Endodermal cell (in vitro differentiated cells): ENCODE measurements at regions not wholly inside any gene's neighbourhood (a gene's known extent, or its start where the extent isn't known, plus 50 kb on each side); places are given as distances from the start of the nearest gene placed in this dataset.

Experiments
- DNase-seq: peaks from one replicate; pipeline ENCODE4 v3.0.0-alpha.2; 2017
- H3K27ac ChIP-seq: 2 replicates; pipeline ENCODE4 v1.5.1; 2013; ENCODE audit warnings: mild to moderate bottlenecking, low read depth, low read length, moderate library complexity
- H3K27me3 ChIP-seq: 2 replicates; pipeline ENCODE4 v1.6.1; 2013; ENCODE audit warnings: mild to moderate bottlenecking, low read length, moderate library complexity; ENCODE audit not compliant: insufficient read depth, control insufficient read depth, poor library complexity, severe bottlenecking
- H3K36me3 ChIP-seq: 2 replicates; pipeline ENCODE4 v1.7.0; 2013; ENCODE audit warnings: mild to moderate bottlenecking, low read length, moderate library complexity; ENCODE audit not compliant: control insufficient read depth, insufficient read depth
- H3K4me1 ChIP-seq: one replicate; pipeline ENCODE4 v1.7.0; 2013; ENCODE audit warnings: low read length; ENCODE audit not compliant: control insufficient read depth, insufficient read depth
- H3K4me3 ChIP-seq: 2 replicates; pipeline ENCODE4 v1.5.1; 2013; ENCODE audit warnings: mild to moderate bottlenecking, low read length, moderate library complexity
- H3K9ac ChIP-seq: 2 replicates; pipeline ENCODE4 v1.6.1; 2013; ENCODE audit warnings: mild to moderate bottlenecking, low read length, moderate library complexity; ENCODE audit not compliant: poor library complexity, severe bottlenecking; ENCODE audit errors: extremely low read depth
- H3K9me3 ChIP-seq: 2 replicates; pipeline ENCODE4 v1.6.1; 2013; ENCODE audit warnings: mild to moderate bottlenecking, low read length, moderate library complexity; ENCODE audit not compliant: control insufficient read depth
- H3K27ac Mint-ChIP-seq: 2 replicates; pipeline ENCODE4 v1.8.0; 2020; ENCODE audit warnings: mixed read lengths
- H3K27me3 Mint-ChIP-seq: 2 replicates; pipeline ENCODE4 v1.8.0; 2021; ENCODE audit warnings: mild to moderate bottlenecking, mixed read lengths; ENCODE audit not compliant: insufficient read depth
- H3K36me3 Mint-ChIP-seq: 2 replicates; pipeline ENCODE4 v1.8.0; 2020; ENCODE audit warnings: low read depth, mixed read lengths
- H3K4me1 Mint-ChIP-seq: 2 replicates; pipeline ENCODE4 v1.8.0; 2020; ENCODE audit warnings: mixed read lengths
- H3K4me3 Mint-ChIP-seq: 2 replicates; pipeline ENCODE4 v1.8.0; 2020; ENCODE audit warnings: mild to moderate bottlenecking, moderate library complexity, mixed read lengths
- H3K9me3 Mint-ChIP-seq: 2 replicates; pipeline ENCODE4 v1.8.0; 2020; ENCODE audit warnings: mild to moderate bottlenecking, mixed read lengths
- CTCF ChIP-seq: fragments of 200-600 bp; sonication (generic); conservative IDR thresholded peaks from 2 replicates; pipeline ENCODE4 v1.5.0; 2021; ENCODE audit warnings: antibody characterized with exemption, mild to moderate bottlenecking
- WGBS, 2 experiments: methylation state at CpG; one replicate each; pipeline versions ENCODE4 v1.1.5 to v1.1.7; 2013; ENCODE audit warnings: missing lambda C conversion rate in 2 of 2, mixed read lengths in 1 of 2; ENCODE audit not compliant: insufficient coverage in 1 of 2, insufficient read length in 1 of 2; 5-methylcytosine and 5-hydroxymethylcytosine counted together

DNA sequence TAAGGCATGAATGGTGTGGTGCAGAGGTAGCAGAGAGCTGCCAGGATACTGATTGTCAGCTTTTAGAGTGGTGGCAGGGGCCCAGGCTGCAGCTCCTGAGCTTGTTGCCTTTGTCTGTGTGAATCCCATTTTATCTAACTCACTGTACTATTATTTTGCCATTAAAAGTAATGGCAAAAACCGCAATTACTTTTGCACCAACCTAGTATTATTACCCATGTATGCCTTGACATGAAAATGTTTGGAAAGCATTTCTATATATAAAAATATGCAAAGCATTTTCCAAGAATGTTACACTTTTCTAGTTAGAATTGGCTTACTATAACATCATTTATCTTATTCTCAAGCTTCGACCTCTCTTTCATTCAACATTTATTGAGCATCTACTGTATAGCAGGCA, 308.1 kb upstream of the MYOCD start:
- Mint-ChIP-seq H3K27ac (no peak overlapping the region), H3K4me1 (no peaks in the 10 kb centered on the region), H3K36me3 (no peaks in the 10 kb centered on the region), H3K9me3 (no peaks in the 10 kb centered on the region), H3K4me3 (no peak overlapping the region), H3K27me3 (no peaks in the 10 kb centered on the region)
- H3K9me3 ChIP-seq: no peaks in the 10 kb centered on the region
- H3K36me3 ChIP-seq: no peaks in the 10 kb centered on the region
- no peak overlapping the region for H3K4me3 ChIP-seq
- TF ChIP-seq CTCF: no peak
- WGBS, 2 experiments: 91 to 98% methylated on average over 1 to 2 of the region's 2 CpGs
- DNase-seq: no peak
- no peak overlapping the region for H3K9ac ChIP-seq
- no peaks in the 10 kb centered on the region for H3K4me1 ChIP-seq
- H3K27ac ChIP-seq: no peak overlapping the region
- H3K27me3 ChIP-seq: no peaks in the 10 kb centered on the region

DNA sequence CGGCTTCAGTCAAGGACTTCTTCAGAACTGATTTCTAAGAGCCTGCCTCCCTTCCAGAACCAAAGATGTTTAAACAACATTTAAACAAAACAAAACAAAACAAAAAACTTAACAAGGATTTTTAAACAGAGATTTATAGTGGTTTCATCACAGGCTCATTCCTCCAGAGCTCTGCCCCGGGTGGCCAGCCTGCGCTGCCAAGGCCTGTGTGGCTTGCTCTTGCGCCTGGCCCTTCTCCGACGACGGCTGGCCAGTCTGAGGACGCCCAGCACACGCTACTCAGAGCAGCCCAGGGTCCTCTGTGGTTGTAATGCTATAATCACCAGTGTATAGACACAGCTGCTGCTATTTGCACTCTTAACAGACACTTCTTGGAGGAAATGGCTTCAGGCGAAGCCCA, 307.2 kb upstream of the MYOCD start:
- TF ChIP-seq CTCF: no peak
- no peak overlapping the region for H3K27ac ChIP-seq
- Mint-ChIP-seq H3K4me1 (no peaks in the 10 kb centered on the region), H3K4me3 (no peak overlapping the region), H3K27me3 (no peaks in the 10 kb centered on the region), H3K36me3 (no peaks in the 10 kb centered on the region), H3K9me3 (peaks cover 2% of the 10 kb centered on the region), H3K27ac (no peak overlapping the region)
- H3K27me3 ChIP-seq: no peaks in the 10 kb centered on the region
- H3K36me3 ChIP-seq: no peaks in the 10 kb centered on the region
- 80 to 95% methylated on average over 6 to 10 of the region's 10 CpGs for WGBS, 2 experiments
- H3K9me3 ChIP-seq: no peaks in the 10 kb centered on the region
- no peak for DNase-seq
- no peak overlapping the region for H3K4me3 ChIP-seq
- no peak overlapping the region for H3K9ac ChIP-seq
- H3K4me1 ChIP-seq: no peaks in the 10 kb centered on the region

GRCh38 chr17:12362853-12363455, 302.7 kb upstream of the MYOCD start:
- Histone ChIP-seq H3K27ac (no peak overlapping the region), H3K36me3 (no peaks in the 10 kb centered on the region), H3K4me3 (no peak overlapping the region), H3K9me3 (no peaks in the 10 kb centered on the region), H3K9ac (no peak overlapping the region), H3K27me3 (no peaks in the 10 kb centered on the region), H3K4me1 (no peaks in the 10 kb centered on the region)
- DNase-seq: no peak
- 90 to 100% methylated on average over 3 to 5 of the region's 5 CpGs for WGBS, 2 experiments
- Mint-ChIP-seq H3K36me3 (no peaks in the 10 kb centered on the region), H3K9me3 (peaks cover 8% of the 10 kb centered on the region), H3K27me3 (no peaks in the 10 kb centered on the region), H3K4me3 (no peak overlapping the region), H3K27ac (no peak overlapping the region), H3K4me1 (no peaks in the 10 kb centered on the region)
- TF ChIP-seq CTCF: no peak
